Esophagus squamous epithelium (tissue), 5 donors: ENCODE measurements at regions not wholly inside any gene's neighbourhood (a gene's known extent, or its start where the extent isn't known, plus 50 kb on each side); places are given as distances from the start of the nearest gene placed in this dataset.

Source experiments
- DNase-seq: peaks from one replicate; lab custom pipeline; 2025; lab: John Stamatoyannopoulos, UW
- H3K27ac ChIP-seq, 4 donors: fragments of 200-600 bp; sonication (generic); one replicate each; pipeline ENCODE4 v1.5.1; 2016 to 2019; ENCODE audit warnings: mild to moderate bottlenecking in 1 of 4
- H3K27me3 ChIP-seq, 4 donors: fragments of 200-600 bp; sonication (generic); 1 replicate in 3 of 4; 2 replicates in 1 of 4; pipeline versions ENCODE4 v1.5.1 to v1.6.0; 2017 to 2021; ENCODE audit warnings: antibody characterized with exemption in 1 of 4
- H3K36me3 ChIP-seq, 3 donors: fragments of 200-600 bp; sonication (generic); one replicate each; pipeline ENCODE4 v1.5.1; 2016 to 2019
- H3K4me1 ChIP-seq, 3 donors: fragments of 200-600 bp; sonication (generic); one replicate each; pipeline ENCODE4 v1.5.1; 2017 to 2019
- H3K4me3 ChIP-seq, 4 donors: fragments of 200-600 bp; sonication (generic); 1 replicate in 3 of 4; 2 replicates in 1 of 4; pipeline ENCODE4 v1.5.1; 2016 to 2019; ENCODE audit warnings: mild to moderate bottlenecking in 2 of 4, moderate library complexity in 1 of 4
- H3K9me3 ChIP-seq, 3 donors: fragments of 200-600 bp; sonication (generic); one replicate each; pipeline ENCODE4 v1.5.1; 2016 to 2019
- CTCF ChIP-seq, 6 experiments: fragments of 450-650 bp in 4 of 6; fragments of 200-600 bp in 2 of 6; sonication (generic) in 2 of 6; IDR thresholded peaks; one replicate each; pipeline ENCODE4 v1.5.1; 2016 to 2019; ENCODE audit warnings: antibody characterized with exemption in 6 of 6, mild to moderate bottlenecking in 4 of 6, moderate library complexity in 4 of 6
- POLR2A ChIP-seq, 4 donors: fragments of 450-650 bp; IDR thresholded peaks; one replicate each; pipeline ENCODE4 v1.6.1; 2017; ENCODE audit warnings: antibody characterized with exemption in 4 of 4, mild to moderate bottlenecking in 4 of 4, moderate library complexity in 3 of 4
- WGBS, 2 donors: methylation state at CpG; one replicate each; pipeline ENCODE4 v1.1.5; 2018; 5-methylcytosine and 5-hydroxymethylcytosine counted together
- intact Hi-C: fragments of 100-400 bp; cut with DNase I; formaldehyde crosslinking; loops from one replicate; pipeline ENCODE4 v1.15.0; 2022
- donor health status: DM: yes; HTN: yes; CAD: no.

GRCh38 chr14:80428171-80428570 lies 216.9 kb upstream of the DIO2 start:
- DNase-seq: no peak
- no peak overlapping the region for H3K4me3 ChIP-seq
- intact Hi-C loops: no loop called here
- H3K27ac ChIP-seq: no peak overlapping the region
- 82 to 83% methylated on average over 3 of the region's 3 CpGs for WGBS, 2 donors
- no peaks in the 10 kb centered on the region for H3K36me3 ChIP-seq
- H3K9me3 ChIP-seq: no peaks in the 10 kb centered on the region
- TF ChIP-seq POLR2A (IDR thresholded peaks at IDR 0.05) (no peak), CTCF (IDR thresholded peaks at IDR 0.05) (no peak)
- peaks cover 0 to 31% (median 0%) of the 10 kb centered on the region in 3 donors for H3K4me1 ChIP-seq
- no peaks in the 10 kb centered on the region for H3K27me3 ChIP-seq

GRCh38 chr14:80427101-80427500 lies 215.8 kb upstream of the DIO2 start:
- Histone ChIP-seq H3K4me3 (no peak overlapping the region), H3K4me1 (peaks cover 0 to 31% (median 0%) of the 10 kb centered on the region in 3 donors), H3K36me3 (no peaks in the 10 kb centered on the region), H3K9me3 (no peaks in the 10 kb centered on the region), H3K27ac (peak overlapping the region in 2 of 4 donors; percentile 6 to 15), H3K27me3 (no peaks in the 10 kb centered on the region)
- intact Hi-C loops: no loop called here
- WGBS, 2 donors: 33 to 34% methylated on average over 3 of the region's 3 CpGs
- TF ChIP-seq POLR2A (IDR thresholded peaks at IDR 0.05) (no peak), CTCF (IDR thresholded peaks at IDR 0.05) (no peak)
- no peak for DNase-seq

GRCh38 chr14:80426683-80427082 lies 215.4 kb upstream of the DIO2 start:
- DNase-seq: no peak
- H3K27me3 ChIP-seq: no peaks in the 10 kb centered on the region
- no peak overlapping the region for H3K4me3 ChIP-seq
- peak overlapping the region in 2 of 4 donors; percentile 6 to 7 for H3K27ac ChIP-seq
- H3K9me3 ChIP-seq: no peaks in the 10 kb centered on the region
- no peaks in the 10 kb centered on the region for H3K36me3 ChIP-seq
- 81% methylated on average over 1 of the region's 1 CpG for WGBS, 2 donors
- TF ChIP-seq CTCF (IDR thresholded peaks at IDR 0.05) (no peak), POLR2A (IDR thresholded peaks at IDR 0.05) (no peak)
- H3K4me1 ChIP-seq: peaks cover 0 to 31% (median 0%) of the 10 kb centered on the region in 3 donors
- intact Hi-C loops: no loop called here

- H3K9me3 ChIP-seq: no peaks in the 10 kb centered on the region
- H3K27ac ChIP-seq: no peak overlapping the region
- no peaks in the 10 kb centered on the region for H3K36me3 ChIP-seq
- no peak overlapping the region for H3K4me3 ChIP-seq
- WGBS, 2 donors: 68 to 71% methylated on average over 5 of the region's 5 CpGs
- no peaks in the 10 kb centered on the region for H3K27me3 ChIP-seq
- intact Hi-C loops: no loop called here
- H3K4me1 ChIP-seq: peaks cover 0 to 31% (median 0%) of the 10 kb centered on the region in 3 donors
- TF ChIP-seq CTCF (IDR thresholded peaks at IDR 0.05): no peak
- no peak for TF ChIP-seq POLR2A (IDR thresholded peaks at IDR 0.05)
- DNase-seq: no peak
Measured at GRCh38 chr14:80425686-80426085, 214.4 kb upstream of the DIO2 start.

- DNase-seq: no peak
- Histone ChIP-seq H3K4me3 (no peak overlapping the region), H3K36me3 (no peaks in the 10 kb centered on the region), H3K4me1 (peaks cover 0 to 27% (median 0%) of the 10 kb centered on the region in 3 donors), H3K27ac (peak overlapping the region in 2 of 4 donors; percentile 57 to 68), H3K27me3 (peaks cover 0 to 11% (median 0%) of the 10 kb centered on the region in 4 donors), H3K9me3 (no peaks in the 10 kb centered on the region)
- TF ChIP-seq POLR2A (IDR thresholded peaks at IDR 0.05): no peak
- no peak for TF ChIP-seq CTCF (IDR thresholded peaks at IDR 0.05)
- WGBS, 2 donors: 39 to 60% methylated on average over 4 of the region's 4 CpGs
- intact Hi-C loops: no loop called here
Measured at GRCh38 chr14:80419769-80420168, 208.5 kb upstream of the DIO2 start.
